HG02678 (cell line): ENCODE measurements at regions not wholly inside any gene's neighbourhood (a gene's known extent, or its start where the extent isn't known, plus 50 kb on each side); places are given as distances from the start of the nearest gene placed in this dataset.

Source experiments
- ATAC-seq: cut with Tn5 transposase; IDR thresholded peaks from one replicate; pipeline ENCODE4 v1.9.1; 2021; ENCODE audit warnings: mild to moderate bottlenecking, moderate library complexity; ENCODE audit not compliant: unreplicated experiment

- no peak for ATAC-seq
Observed at GRCh38 chr5:61777292-61777691, 445.2 kb downstream of the ZSWIM6 start.

- ATAC-seq = no peak
Observed at GRCh38 chr5:61779743-61780142, 447.7 kb downstream of the ZSWIM6 start.

- no peak for ATAC-seq
Observed at GRCh38 chr5:61783481-61783880, 451.4 kb downstream of the ZSWIM6 start.

GRCh38 chr5:61784341-61784740, 452.3 kb downstream of the ZSWIM6 start:
- ATAC-seq = no peak

- no peak for ATAC-seq
Observed at GRCh38 chr5:61788548-61788947, 456.5 kb downstream of the ZSWIM6 start.

GRCh38 chr5:61790007-61790406, 457.9 kb downstream of the ZSWIM6 start:
- no peak for ATAC-seq

- peak; percentile 76 for ATAC-seq
Observed at GRCh38 chr5:61790678-61791077, 458.6 kb downstream of the ZSWIM6 start.

- ATAC-seq = no peak
Observed at GRCh38 chr5:61796773-61797172, 464.7 kb downstream of the ZSWIM6 start.

GRCh38 chr5:61800450-61800849, 468.4 kb downstream of the ZSWIM6 start:
- no peak for ATAC-seq

- ATAC-seq = no peak
Observed at GRCh38 chr5:61801174-61801573, 469.1 kb downstream of the ZSWIM6 start.

GRCh38 chr5:61802456-61802855, 470.4 kb downstream of the ZSWIM6 start:
- ATAC-seq = no peak

- ATAC-seq = no peak
Observed at GRCh38 chr5:61805101-61805500, 473.0 kb downstream of the ZSWIM6 start.

- no peak for ATAC-seq
Observed at GRCh38 chr5:61806491-61807020, 474.5 kb downstream of the ZSWIM6 start.

GRCh38 chr5:61808091-61808490, 476.0 kb downstream of the ZSWIM6 start:
- no peak for ATAC-seq

- ATAC-seq = no peak
Observed at GRCh38 chr5:61808909-61809308, 476.9 kb downstream of the ZSWIM6 start.

- no peak for ATAC-seq
Observed at GRCh38 chr5:61809651-61810050, 477.6 kb downstream of the ZSWIM6 start.

- no peak for ATAC-seq
Observed at GRCh38 chr5:61811052-61811451, 479.0 kb downstream of the ZSWIM6 start.

- no peak for ATAC-seq
Observed at GRCh38 chr5:61813361-61813760, 481.3 kb downstream of the ZSWIM6 start.

GRCh38 chr5:61815339-61815738, 483.3 kb downstream of the ZSWIM6 start:
- no peak for ATAC-seq

GRCh38 chr5:61816146-61816545, 484.1 kb downstream of the ZSWIM6 start:
- no peak for ATAC-seq

GRCh38 chr5:61816585-61817450, 484.8 kb downstream of the ZSWIM6 start:
- ATAC-seq = no peak

- ATAC-seq = no peak
Observed at GRCh38 chr5:61817472-61818326, 485.6 kb downstream of the ZSWIM6 start.
